KMS-11 (cell line): ENCODE measurements at regions not wholly inside any gene's neighbourhood (a gene's known extent, or its start where the extent isn't known, plus 50 kb on each side); places are given as distances from the start of the nearest gene placed in this dataset.

ENCODE experiments used
- H2AFZ ChIP-seq: fragments of 200-600 bp; sonication (generic); 2 replicates; pipeline ENCODE4 v1.6.1; 2016; ENCODE audit warnings: antibody characterized with exemption, mixed run types, low read depth
- H3K27ac ChIP-seq: fragments of 200-600 bp; sonication (generic); 2 replicates; pipeline ENCODE4 v1.6.1; 2016; ENCODE audit warnings: mild to moderate bottlenecking, mixed run types
- H3K27me3 ChIP-seq: fragments of 200-600 bp; sonication (generic); 2 replicates; pipeline ENCODE4 v1.6.1; 2017; ENCODE audit warnings: mild to moderate bottlenecking, low read depth, mixed run types, moderate library complexity; ENCODE audit not compliant: insufficient read depth
- H3K36me3 ChIP-seq: fragments of 200-600 bp; sonication (generic); 2 replicates; pipeline ENCODE4 v1.6.1; 2017; ENCODE audit warnings: mild to moderate bottlenecking, mixed run types; ENCODE audit not compliant: insufficient read depth
- H3K4me1 ChIP-seq: fragments of 200-600 bp; sonication (generic); 2 replicates; pipeline ENCODE4 v1.6.1; 2016; ENCODE audit warnings: mild to moderate bottlenecking, low read depth, mixed run types; ENCODE audit not compliant: poor library complexity, severe bottlenecking
- H3K4me2 ChIP-seq: fragments of 200-600 bp; sonication (generic); 2 replicates; pipeline ENCODE4 v1.7.0; 2016; ENCODE audit warnings: mild to moderate bottlenecking, mixed run types
- H3K4me3 ChIP-seq: fragments of 200-600 bp; sonication (generic); IDR thresholded peaks from 2 replicates; pipeline ENCODE4 v1.6.1; 2017; ENCODE audit warnings: low read depth, low read length, mixed read lengths; ENCODE audit not compliant: insufficient read depth
- H3K79me2 ChIP-seq: fragments of 200-600 bp; sonication (generic); 2 replicates; pipeline ENCODE4 v1.6.1; 2016; ENCODE audit warnings: low read depth, mixed run types; ENCODE audit not compliant: insufficient read depth
- H3K9ac ChIP-seq: fragments of 200-600 bp; sonication (generic); 2 replicates; pipeline ENCODE4 v1.6.1; 2016; ENCODE audit warnings: mild to moderate bottlenecking, mixed run types
- H4K20me1 ChIP-seq: fragments of 200-600 bp; sonication (generic); 2 replicates; pipeline ENCODE4 v1.6.1; 2016; ENCODE audit warnings: mild to moderate bottlenecking, mixed run types; ENCODE audit not compliant: insufficient read depth
- TF ChIP-seq, protein P1 (sequence below): fragments of 200-600 bp; sonication (generic); conservative IDR thresholded peaks from 2 replicates; pipeline ENCODE4 v1.6.1; 2017; ENCODE audit warnings: low read depth, mild to moderate bottlenecking, antibody characterized with exemption, low read length, moderate library complexity, mixed read lengths

DNA sequence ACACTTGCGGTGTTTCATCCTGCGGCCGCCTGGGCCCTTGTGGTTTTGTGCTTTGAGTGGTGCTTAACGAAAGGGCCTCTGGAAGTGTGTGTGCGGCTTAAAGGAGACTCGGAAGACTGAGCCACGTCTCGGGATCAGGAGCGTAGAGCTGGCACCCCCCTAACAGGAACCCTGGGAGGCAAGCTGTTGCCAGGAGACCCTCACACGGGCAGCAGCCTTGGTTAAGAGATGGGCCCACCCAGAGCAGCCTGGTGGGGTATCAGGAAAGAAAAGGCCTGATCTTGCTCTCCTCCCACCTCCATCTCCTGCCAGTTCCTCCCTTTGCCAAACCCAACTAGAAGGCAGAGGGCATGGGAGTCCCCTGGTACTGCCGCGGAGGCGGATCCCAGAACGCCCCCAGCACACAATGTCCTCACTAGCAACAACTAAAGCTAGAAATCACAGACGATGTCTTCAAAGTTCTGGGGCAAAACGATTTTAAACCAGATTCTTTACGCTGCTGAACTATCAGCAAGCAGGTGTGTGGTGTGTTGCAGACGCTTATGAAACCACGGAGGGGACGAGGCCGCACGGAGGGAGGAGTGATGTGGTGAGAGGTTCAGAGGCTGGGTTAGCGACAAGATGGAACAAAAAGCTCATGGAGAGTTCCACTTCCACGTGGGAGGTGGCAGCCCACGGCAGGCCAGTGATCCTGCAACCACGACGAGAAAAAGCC, 67.0 kb upstream of the INPP5A start:
- H3K79me2 ChIP-seq, result no peaks in the 10 kb centered on the region
- TF ChIP-seq, protein P1, sequence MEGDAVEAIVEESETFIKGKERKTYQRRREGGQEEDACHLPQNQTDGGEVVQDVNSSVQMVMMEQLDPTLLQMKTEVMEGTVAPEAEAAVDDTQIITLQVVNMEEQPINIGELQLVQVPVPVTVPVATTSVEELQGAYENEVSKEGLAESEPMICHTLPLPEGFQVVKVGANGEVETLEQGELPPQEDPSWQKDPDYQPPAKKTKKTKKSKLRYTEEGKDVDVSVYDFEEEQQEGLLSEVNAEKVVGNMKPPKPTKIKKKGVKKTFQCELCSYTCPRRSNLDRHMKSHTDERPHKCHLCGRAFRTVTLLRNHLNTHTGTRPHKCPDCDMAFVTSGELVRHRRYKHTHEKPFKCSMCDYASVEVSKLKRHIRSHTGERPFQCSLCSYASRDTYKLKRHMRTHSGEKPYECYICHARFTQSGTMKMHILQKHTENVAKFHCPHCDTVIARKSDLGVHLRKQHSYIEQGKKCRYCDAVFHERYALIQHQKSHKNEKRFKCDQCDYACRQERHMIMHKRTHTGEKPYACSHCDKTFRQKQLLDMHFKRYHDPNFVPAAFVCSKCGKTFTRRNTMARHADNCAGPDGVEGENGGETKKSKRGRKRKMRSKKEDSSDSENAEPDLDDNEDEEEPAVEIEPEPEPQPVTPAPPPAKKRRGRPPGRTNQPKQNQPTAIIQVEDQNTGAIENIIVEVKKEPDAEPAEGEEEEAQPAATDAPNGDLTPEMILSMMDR, result no peak
- peaks cover 44% of the 10 kb centered on the region for H3K27me3 ChIP-seq
- H4K20me1 ChIP-seq, result no peaks in the 10 kb centered on the region
- H3K27ac ChIP-seq, result no peak overlapping the region
- H3K4me1 ChIP-seq, result no peaks in the 10 kb centered on the region
- H3K36me3 ChIP-seq, result no peaks in the 10 kb centered on the region
- no peak overlapping the region for H3K9ac ChIP-seq
- no peak overlapping the region for H2AFZ ChIP-seq
- H3K4me3 ChIP-seq, result no peak overlapping the region
- H3K4me2 ChIP-seq, result no peak overlapping the region

DNA sequence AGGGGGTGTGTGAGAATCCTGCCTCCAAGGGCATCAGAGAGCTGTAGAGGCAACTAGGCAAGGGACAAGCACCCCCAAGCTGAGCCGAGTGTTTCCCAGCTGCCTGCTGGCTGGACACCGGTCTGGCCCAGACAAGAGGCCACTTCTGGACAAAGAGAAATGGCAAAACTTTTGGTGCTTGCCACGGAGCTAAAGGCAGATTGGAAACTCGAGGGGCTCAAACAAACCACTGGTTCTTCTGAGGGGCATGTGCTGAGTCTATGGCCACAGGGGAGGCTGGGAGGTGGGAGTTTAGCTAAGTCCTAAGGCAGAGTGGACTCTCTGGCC, 66.5 kb upstream of the INPP5A start:
- H3K27me3 ChIP-seq, result peaks cover 48% of the 10 kb centered on the region
- H3K79me2 ChIP-seq, result no peaks in the 10 kb centered on the region
- TF ChIP-seq, protein P1, result no peak
- no peaks in the 10 kb centered on the region for H3K36me3 ChIP-seq
- H3K9ac ChIP-seq, result no peak overlapping the region
- H4K20me1 ChIP-seq, result no peaks in the 10 kb centered on the region
- no peak overlapping the region for H3K4me2 ChIP-seq
- no peak overlapping the region for H3K27ac ChIP-seq
- no peaks in the 10 kb centered on the region for H3K4me1 ChIP-seq
- no peak overlapping the region for H3K4me3 ChIP-seq
- H2AFZ ChIP-seq, result no peak overlapping the region

DNA sequence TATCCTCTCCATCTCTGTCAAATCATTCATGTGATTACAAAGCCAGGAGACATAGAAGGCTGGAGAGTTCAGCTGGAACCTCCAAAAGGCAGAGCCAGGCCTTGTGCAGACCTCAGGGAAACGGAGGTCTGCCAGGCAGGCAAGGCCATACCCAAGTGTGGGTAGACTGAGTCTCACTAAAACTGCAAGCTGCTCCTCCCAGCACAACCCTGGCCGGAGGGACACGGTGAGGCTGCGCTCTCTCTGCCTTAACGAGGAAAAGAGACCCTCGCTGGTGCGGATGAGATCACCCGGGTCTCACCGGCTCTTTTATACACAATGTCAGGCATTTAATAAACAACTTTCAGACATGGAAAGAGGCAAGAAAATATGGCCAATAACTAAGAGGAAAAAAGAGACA, 66.1 kb upstream of the INPP5A start:
- H3K9ac ChIP-seq, result no peak overlapping the region
- no peak overlapping the region for H3K4me3 ChIP-seq
- H3K27me3 ChIP-seq, result peaks cover 50% of the 10 kb centered on the region
- no peaks in the 10 kb centered on the region for H4K20me1 ChIP-seq
- H3K4me2 ChIP-seq, result no peak overlapping the region
- no peaks in the 10 kb centered on the region for H3K79me2 ChIP-seq
- no peaks in the 10 kb centered on the region for H3K36me3 ChIP-seq
- TF ChIP-seq, protein P1, result no peak
- H2AFZ ChIP-seq, result no peak overlapping the region
- no peak overlapping the region for H3K27ac ChIP-seq
- H3K4me1 ChIP-seq, result no peaks in the 10 kb centered on the region

- no peaks in the 10 kb centered on the region for H3K79me2 ChIP-seq
- no peak overlapping the region for H3K9ac ChIP-seq
- TF ChIP-seq, protein P1, result no peak
- no peaks in the 10 kb centered on the region for H3K36me3 ChIP-seq
- no peaks in the 10 kb centered on the region for H3K4me1 ChIP-seq
- H3K4me2 ChIP-seq, result no peak overlapping the region
- H4K20me1 ChIP-seq, result no peaks in the 10 kb centered on the region
- no peak overlapping the region for H3K4me3 ChIP-seq
- H3K27ac ChIP-seq, result no peak overlapping the region
- peaks cover 50% of the 10 kb centered on the region for H3K27me3 ChIP-seq
- no peak overlapping the region for H2AFZ ChIP-seq
Measured at GRCh38 chr10:132475086-132475485, 62.5 kb upstream of the INPP5A start.
